ENCODE measurements at regions not wholly inside any gene's neighbourhood (a gene's known extent, or its start where the extent isn't known, plus 50 kb on each side); places are given as distances from the start of the nearest gene placed in this dataset.

DNA sequence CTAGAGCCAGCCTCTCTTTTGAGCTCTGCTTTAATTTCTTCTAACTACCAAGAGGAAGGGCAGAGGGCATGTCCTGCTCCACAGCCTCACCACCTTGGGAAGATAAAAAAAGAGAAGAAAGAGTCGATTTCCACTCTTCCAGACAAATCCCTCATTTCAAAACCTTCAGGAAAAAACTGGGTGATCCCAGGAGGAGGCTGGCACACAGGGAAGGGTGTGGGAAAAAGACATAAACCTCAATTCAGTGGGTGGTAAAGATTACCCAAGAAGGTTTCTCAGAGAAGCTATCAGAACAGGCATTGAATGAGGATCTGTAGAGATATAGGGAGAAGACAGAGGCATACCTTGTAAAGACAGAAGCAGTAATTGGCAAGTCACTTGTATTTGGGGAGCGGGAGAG lies 79.9 kb upstream of the CRHR1 start:
- no peak for DNase-seq (ENCODE audit: low spot score)
- H3K4me1 ChIP-seq (ENCODE audit: control insufficient read depth in 1 of 2, low read depth in 2 of 2), result no peaks in the 10 kb centered on the region

DNA sequence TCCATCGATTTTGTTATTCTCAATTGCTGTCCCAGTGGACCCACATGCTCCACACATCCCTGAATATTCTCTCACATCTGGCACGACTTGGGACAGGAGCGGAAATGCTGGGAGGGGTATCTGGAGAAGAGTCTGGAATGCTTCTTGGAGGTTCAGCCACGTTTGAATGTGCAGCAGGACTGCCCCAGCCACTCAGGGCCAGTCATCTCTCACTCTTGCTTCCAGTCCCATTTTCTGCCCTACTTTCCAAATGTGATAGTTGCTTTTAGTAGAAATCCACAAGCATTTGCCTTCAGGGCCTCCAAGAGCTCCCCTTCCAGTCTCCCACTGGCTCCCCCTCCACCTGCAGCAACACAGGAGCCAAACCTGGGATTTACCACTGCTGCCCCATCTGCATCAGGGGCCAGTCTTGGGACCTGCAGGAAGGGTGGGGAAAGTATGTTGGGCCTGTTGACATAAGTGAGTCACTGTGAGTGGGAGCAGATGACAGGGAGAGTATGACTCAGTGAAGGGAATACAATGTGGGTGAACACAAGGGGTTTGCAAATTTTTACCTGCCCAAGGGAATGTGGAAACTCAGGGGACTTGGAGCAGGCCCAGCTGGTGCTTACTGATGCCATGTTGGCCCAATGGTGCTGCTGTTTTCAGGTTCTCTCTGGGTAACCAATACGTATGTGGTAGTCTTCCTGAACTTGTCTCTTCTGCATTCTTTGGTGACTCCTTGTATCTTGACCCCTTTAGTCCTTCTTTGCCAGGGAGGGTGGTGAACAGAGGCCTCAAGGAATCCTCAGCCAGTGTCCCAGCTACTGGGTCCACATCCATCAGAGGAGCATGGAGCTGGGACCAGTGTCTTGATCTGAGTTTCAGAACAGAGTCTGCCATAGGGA lies 78.8 kb upstream of the CRHR1 start:
- no peaks in the 10 kb centered on the region for H3K27me3 ChIP-seq (replicated peaks; ENCODE audit: insufficient read depth)
- no peak overlapping the region for H3K27ac ChIP-seq
- H3K4me1 ChIP-seq (ENCODE audit: control insufficient read depth in 1 of 2, low read depth in 2 of 2), result no peaks in the 10 kb centered on the region
- H3K4me3 ChIP-seq, result no peak overlapping the region
- TF ChIP-seq, protein P1, sequence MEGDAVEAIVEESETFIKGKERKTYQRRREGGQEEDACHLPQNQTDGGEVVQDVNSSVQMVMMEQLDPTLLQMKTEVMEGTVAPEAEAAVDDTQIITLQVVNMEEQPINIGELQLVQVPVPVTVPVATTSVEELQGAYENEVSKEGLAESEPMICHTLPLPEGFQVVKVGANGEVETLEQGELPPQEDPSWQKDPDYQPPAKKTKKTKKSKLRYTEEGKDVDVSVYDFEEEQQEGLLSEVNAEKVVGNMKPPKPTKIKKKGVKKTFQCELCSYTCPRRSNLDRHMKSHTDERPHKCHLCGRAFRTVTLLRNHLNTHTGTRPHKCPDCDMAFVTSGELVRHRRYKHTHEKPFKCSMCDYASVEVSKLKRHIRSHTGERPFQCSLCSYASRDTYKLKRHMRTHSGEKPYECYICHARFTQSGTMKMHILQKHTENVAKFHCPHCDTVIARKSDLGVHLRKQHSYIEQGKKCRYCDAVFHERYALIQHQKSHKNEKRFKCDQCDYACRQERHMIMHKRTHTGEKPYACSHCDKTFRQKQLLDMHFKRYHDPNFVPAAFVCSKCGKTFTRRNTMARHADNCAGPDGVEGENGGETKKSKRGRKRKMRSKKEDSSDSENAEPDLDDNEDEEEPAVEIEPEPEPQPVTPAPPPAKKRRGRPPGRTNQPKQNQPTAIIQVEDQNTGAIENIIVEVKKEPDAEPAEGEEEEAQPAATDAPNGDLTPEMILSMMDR (IDR thresholded peaks at IDR 0.05), result no peak
- ATAC-seq (ENCODE audit: insufficient number of reproducible peaks, low FRiP score, low read depth) (no peak), DNase-seq (ENCODE audit: low spot score) (no peak)
- no peaks in the 10 kb centered on the region for H3K36me3 ChIP-seq
- no peaks in the 10 kb centered on the region for H3K9me3 ChIP-seq

More for the DNA sequence above, 79.9 kb upstream of the CRHR1 start:
- H3K4me3 ChIP-seq, result no peak overlapping the region
- no peaks in the 10 kb centered on the region for H3K9me3 ChIP-seq
- H3K27ac ChIP-seq, result no peak overlapping the region
- TF ChIP-seq, protein P1 (IDR thresholded peaks at IDR 0.05), result no peak
- H3K27me3 ChIP-seq (replicated peaks; ENCODE audit: insufficient read depth), result no peaks in the 10 kb centered on the region
- H3K36me3 ChIP-seq, result no peaks in the 10 kb centered on the region
- ATAC-seq (ENCODE audit: insufficient number of reproducible peaks, low FRiP score, low read depth), result no peak

DNA sequence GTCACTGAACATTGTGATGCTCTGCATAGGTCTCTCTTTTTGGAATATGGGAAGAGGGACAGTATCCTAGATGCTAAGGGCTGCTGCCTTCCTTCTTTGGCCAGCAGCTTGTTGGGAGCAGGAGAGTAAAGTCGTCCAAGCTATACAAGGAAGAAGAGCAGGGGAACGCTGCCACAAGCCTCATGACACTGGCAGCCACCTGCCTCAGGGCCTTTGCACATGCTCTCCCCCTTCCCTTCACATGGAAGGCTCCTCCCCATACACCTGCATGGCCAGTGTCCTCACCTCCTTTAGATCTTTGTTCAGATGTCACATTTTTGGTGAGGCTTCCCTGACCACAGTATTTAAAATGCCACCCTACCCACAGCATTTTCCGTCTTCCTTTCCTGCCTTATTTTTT lies 78.1 kb upstream of the CRHR1 start:
- ATAC-seq (ENCODE audit: insufficient number of reproducible peaks, low FRiP score, low read depth) (no peak), DNase-seq (ENCODE audit: low spot score) (no peak)
- Histone ChIP-seq H3K9me3 (no peaks in the 10 kb centered on the region), H3K36me3 (no peaks in the 10 kb centered on the region), H3K4me3 (no peak overlapping the region), H3K4me1 (ENCODE audit: control insufficient read depth in 1 of 2, low read depth in 2 of 2) (no peaks in the 10 kb centered on the region), H3K27me3 (replicated peaks; ENCODE audit: insufficient read depth) (no peaks in the 10 kb centered on the region), H3K27ac (no peak overlapping the region)
- TF ChIP-seq, protein P1 (IDR thresholded peaks at IDR 0.05), result no peak

DNA sequence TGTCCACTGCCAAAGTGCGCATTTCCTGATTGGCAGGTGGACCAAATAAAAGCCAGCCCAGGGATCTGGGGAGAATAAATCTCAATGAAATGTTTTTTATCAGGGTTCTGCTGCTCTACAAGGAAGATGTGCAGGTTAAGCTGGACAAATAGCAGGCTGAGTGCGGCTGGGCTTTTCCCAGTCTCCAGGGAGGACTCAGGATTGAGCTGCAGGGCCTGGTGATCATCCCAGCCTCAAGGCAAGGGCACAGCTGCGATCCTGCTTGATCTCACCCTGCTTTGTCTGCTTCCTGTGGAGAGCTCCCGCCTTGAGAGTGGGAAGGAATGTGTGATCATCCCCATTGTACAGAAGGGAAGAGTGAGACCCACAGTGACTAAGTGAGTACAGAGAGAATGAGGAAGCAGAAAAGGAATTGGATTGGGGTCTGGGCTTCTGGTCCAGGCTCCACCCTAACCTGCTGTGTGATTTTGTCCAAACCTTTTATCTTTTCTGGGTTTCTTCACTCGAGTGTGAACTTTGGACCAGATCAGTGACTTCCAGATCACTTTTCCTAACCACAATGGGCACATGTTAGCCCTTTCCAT lies 75.3 kb upstream of the CRHR1 start:
- TF ChIP-seq, protein P1 (IDR thresholded peaks at IDR 0.05), result no peak

DNA sequence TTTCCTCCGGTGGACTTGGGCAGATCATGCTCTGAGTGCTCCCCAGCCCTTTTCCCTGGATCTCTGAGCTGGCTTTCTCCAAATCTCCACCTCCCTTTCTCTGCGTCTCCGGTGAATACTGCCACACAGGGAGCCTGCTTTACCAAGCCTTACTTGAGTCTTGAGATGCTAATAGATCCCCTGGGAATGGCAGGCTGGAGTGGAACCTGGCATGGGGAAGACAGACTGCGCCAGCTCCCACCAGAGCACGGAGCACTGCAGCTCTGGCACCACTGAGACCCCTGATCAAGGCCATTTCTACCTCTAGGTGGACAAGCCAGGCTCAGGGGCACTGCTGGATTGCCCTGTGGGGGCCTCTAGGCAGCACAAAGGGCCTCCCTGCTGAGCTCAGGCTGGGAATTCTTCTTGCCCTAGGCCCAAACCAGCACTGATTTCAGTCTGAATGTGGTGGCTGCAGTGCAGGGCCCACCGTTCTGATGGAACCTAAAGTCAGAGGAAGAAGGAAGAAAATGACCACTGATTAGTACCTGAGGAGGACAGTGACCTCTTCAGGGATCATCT lies 74.3 kb upstream of the CRHR1 start:
- no peaks in the 10 kb centered on the region for H3K4me1 ChIP-seq (ENCODE audit: control insufficient read depth in 1 of 2, low read depth in 2 of 2)
- no peaks in the 10 kb centered on the region for H3K27me3 ChIP-seq (replicated peaks; ENCODE audit: insufficient read depth)
- no peak overlapping the region for H3K27ac ChIP-seq
- ATAC-seq (ENCODE audit: insufficient number of reproducible peaks, low FRiP score, low read depth) (no peak), DNase-seq (ENCODE audit: low spot score) (no peak)
- TF ChIP-seq, protein P1 (IDR thresholded peaks at IDR 0.05), result no peak
- H3K36me3 ChIP-seq, result no peaks in the 10 kb centered on the region
- no peaks in the 10 kb centered on the region for H3K9me3 ChIP-seq
- H3K4me3 ChIP-seq, result no peak overlapping the region

More for the DNA sequence above, 75.3 kb upstream of the CRHR1 start:
- Histone ChIP-seq H3K27ac (no peak overlapping the region), H3K4me3 (no peak overlapping the region), H3K27me3 (replicated peaks; ENCODE audit: insufficient read depth) (no peaks in the 10 kb centered on the region), H3K9me3 (no peaks in the 10 kb centered on the region), H3K36me3 (no peaks in the 10 kb centered on the region), H3K4me1 (ENCODE audit: control insufficient read depth in 1 of 2, low read depth in 2 of 2) (no peaks in the 10 kb centered on the region)
- no peak for ATAC-seq (ENCODE audit: insufficient number of reproducible peaks, low FRiP score, low read depth)
- no peak for DNase-seq (ENCODE audit: low spot score)
